B cell (primary cell): ENCODE measurements at regions not wholly inside any gene's neighbourhood (a gene's known extent, or its start where the extent isn't known, plus 50 kb on each side); places are given as distances from the start of the nearest gene placed in this dataset.

Source experiments
- EZH2 ChIP-seq: IDR thresholded peaks from 2 replicates; pipeline ENCODE4 v1.6.1; 2012; ENCODE audit warnings: borderline replicate concordance, low read depth, mild to moderate bottlenecking, moderate library complexity, low read length; ENCODE audit not compliant: insufficient read depth, poor library complexity, severe bottlenecking
- TF ChIP-seq, protein P1 (sequence below): fragments of 200-600 bp; IDR thresholded peaks from one replicate; pipeline ENCODE4 v1.8.0; 2022; ENCODE audit warnings: antibody characterized with exemption, mild to moderate bottlenecking

DNA sequence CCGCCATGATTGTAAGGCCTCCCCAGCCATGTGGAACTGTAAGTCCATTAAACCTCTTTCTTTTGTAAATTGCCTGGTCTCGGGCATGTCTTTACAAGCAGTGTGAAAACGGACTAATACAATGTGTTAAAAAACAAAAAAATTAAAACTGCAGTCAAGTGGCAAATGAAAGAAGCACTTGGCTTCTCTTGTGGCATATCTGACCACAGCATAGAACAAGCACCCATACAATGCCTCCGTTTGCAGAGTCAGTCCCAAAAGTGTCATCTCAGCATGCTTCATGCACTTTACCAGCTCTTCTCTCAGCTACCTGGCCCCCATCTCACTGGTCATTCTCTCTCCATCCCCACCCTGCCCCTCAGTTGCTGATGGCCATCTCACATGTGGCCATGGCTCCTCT is 51.1 kb upstream of the DAPK1 start:
- TF ChIP-seq, protein P1, sequence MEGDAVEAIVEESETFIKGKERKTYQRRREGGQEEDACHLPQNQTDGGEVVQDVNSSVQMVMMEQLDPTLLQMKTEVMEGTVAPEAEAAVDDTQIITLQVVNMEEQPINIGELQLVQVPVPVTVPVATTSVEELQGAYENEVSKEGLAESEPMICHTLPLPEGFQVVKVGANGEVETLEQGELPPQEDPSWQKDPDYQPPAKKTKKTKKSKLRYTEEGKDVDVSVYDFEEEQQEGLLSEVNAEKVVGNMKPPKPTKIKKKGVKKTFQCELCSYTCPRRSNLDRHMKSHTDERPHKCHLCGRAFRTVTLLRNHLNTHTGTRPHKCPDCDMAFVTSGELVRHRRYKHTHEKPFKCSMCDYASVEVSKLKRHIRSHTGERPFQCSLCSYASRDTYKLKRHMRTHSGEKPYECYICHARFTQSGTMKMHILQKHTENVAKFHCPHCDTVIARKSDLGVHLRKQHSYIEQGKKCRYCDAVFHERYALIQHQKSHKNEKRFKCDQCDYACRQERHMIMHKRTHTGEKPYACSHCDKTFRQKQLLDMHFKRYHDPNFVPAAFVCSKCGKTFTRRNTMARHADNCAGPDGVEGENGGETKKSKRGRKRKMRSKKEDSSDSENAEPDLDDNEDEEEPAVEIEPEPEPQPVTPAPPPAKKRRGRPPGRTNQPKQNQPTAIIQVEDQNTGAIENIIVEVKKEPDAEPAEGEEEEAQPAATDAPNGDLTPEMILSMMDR, result no peak
- no peak for TF ChIP-seq EZH2
